Heart left ventricle (tissue), 16 donors: ENCODE measurements at regions not wholly inside any gene's neighbourhood (a gene's known extent, or its start where the extent isn't known, plus 50 kb on each side); places are given as distances from the start of the nearest gene placed in this dataset.

Source experiments
- ATAC-seq, 4 donors: fragments of 200-7000 bp; cut with Tn5 transposase; one replicate each; pipeline ENCODE4 v1.9.1; 2020 to 2022; ENCODE audit warnings: moderate library complexity in 4 of 4, mild to moderate bottlenecking in 3 of 4, moderate number of reproducible peaks in 1 of 4
- DNase-seq, 5 donors: peaks; one replicate each; pipeline ENCODE4 v3.0.0-alpha.2; 2020
- H3K27ac ChIP-seq, 12 donors: fragments of 200-600 bp; sonication (generic) in 4 of 12; one replicate each; pipeline versions ENCODE4 v1.5.0 to v1.8.0; 2016 to 2022; ENCODE audit warnings: mild to moderate bottlenecking in 2 of 12
- H3K27me3 ChIP-seq, 9 donors: fragments of 200-600 bp; sonication (generic) in 2 of 9; one replicate each; pipeline versions ENCODE4 v1.5.1 to v1.8.0; 2016 to 2022; ENCODE audit warnings: mild to moderate bottlenecking in 3 of 9
- H3K36me3 ChIP-seq, 9 donors: fragments of 200-600 bp; sonication (generic) in 2 of 9; one replicate each; pipeline versions ENCODE4 v1.5.0 to v1.8.0; 2018 to 2022; ENCODE audit warnings: mild to moderate bottlenecking in 2 of 9
- H3K4me1 ChIP-seq, 12 donors: fragments of 200-600 bp; sonication (generic) in 4 of 12; one replicate each; pipeline versions ENCODE4 v1.5.0 to v1.8.0; 2016 to 2022; ENCODE audit warnings: mild to moderate bottlenecking in 3 of 12
- H3K4me3 ChIP-seq, 12 donors: fragments of 200-600 bp; sonication (generic) in 4 of 12; one replicate each; pipeline versions ENCODE4 v1.5.0 to v1.8.0; 2017 to 2022; ENCODE audit warnings: mild to moderate bottlenecking in 9 of 12, moderate library complexity in 4 of 12
- H3K9me3 ChIP-seq, 12 donors: fragments of 200-600 bp; sonication (generic) in 4 of 12; one replicate each; pipeline versions ENCODE4 v1.5.0 to v1.8.0; 2016 to 2022; ENCODE audit warnings: mild to moderate bottlenecking in 1 of 12
- CTCF ChIP-seq, 12 donors: fragments of 200-600 bp; sonication (generic) in 4 of 12; IDR thresholded peaks; one replicate each; pipeline versions ENCODE4 v1.5.0 to v1.8.0; 2018 to 2022; ENCODE audit warnings: antibody characterized with exemption in 12 of 12, mild to moderate bottlenecking in 5 of 12
- POLR2A ChIP-seq, 2 donors: fragments of 450-650 bp; IDR thresholded peaks; one replicate each; pipeline ENCODE4 v1.6.1; 2017; ENCODE audit warnings: antibody characterized with exemption in 2 of 2, mild to moderate bottlenecking in 2 of 2, moderate library complexity in 2 of 2
- WGBS, 4 donors: extraction: QIAGEN DNeasy Blood & Tissue Kit in 2 of 4; methylation state at CpG; one replicate each; pipeline versions ENCODE4 v1.1.5 to v1.1.7; 2013 to 2018; 5-methylcytosine and 5-hydroxymethylcytosine counted together
- intact Hi-C, 10 donors: fragments of 100-400 bp; cut with DNase I; formaldehyde crosslinking; loops; one replicate each; pipeline versions ENCODE4 v1.11.1 to v1.14.2; 2022
- donor health status: ischemic (EF 13 %, LVEDD 7.1; RV severe dilation, severe dysfunction).
- donor health status: healthy with polysubstance abuse.
- donor health status: DM: no; HTN: yes; CAD: no.
- donor health status: DM: no; HTN: no; CAD: no.
- donor health status: ischemic (EF 25% LVEDD 6.9; RV normal size, moderate dysfunction).
- donor health status: ischemic (EF 25% LVEDD 5.7; RV mildly dilated, moderate dysfunction).
- donor health status: healthy.
- donor health status: DM: yes; HTN: yes; CAD: no.
- donor health status: ischemic (EF 35%, LVEDD 5.7; RV mildly dilated, moderate dysfunction).
- donor health status: nonischemic (EF 11% LVEDD 7.7; RV severe dilation, severe dysfunction).
- donor health status: DM: yes; HTN: yes; CAD: no.
- donor health status: PGD.
- donor health status: ischemic (EF 29% LVEDD 5.4; RV normal size, mild dysfunction).
- donor health status: nonischemic (EF 23%, LVEDD 6.1; RV moderate dilation, normal function).

GRCh38 chr2:58378152-58378551 lies 137.0 kb upstream of the FANCL start:
- intact Hi-C loops, result no loop called here
- DNase-seq, result no peak
- no peaks in the 10 kb centered on the region for H3K27me3 ChIP-seq
- TF ChIP-seq POLR2A (IDR thresholded peaks at IDR 0.05), result no peak
- TF ChIP-seq CTCF (IDR thresholded peaks at IDR 0.05), result no peak
- no peaks in the 10 kb centered on the region for H3K36me3 ChIP-seq
- H3K4me3 ChIP-seq, result no peak overlapping the region
- no peak for ATAC-seq
- no peaks in the 10 kb centered on the region for H3K4me1 ChIP-seq
- H3K27ac ChIP-seq, result no peak overlapping the region
- WGBS, 4 donors, result 89 to 96% (median 93%) methylated on average over 5 of the region's 5 CpGs
- peaks cover 0 to 5% (median 0%) of the 10 kb centered on the region in 12 donors for H3K9me3 ChIP-seq

GRCh38 chr2:58377181-58377580 lies 136.1 kb upstream of the FANCL start:
- Histone ChIP-seq H3K4me3 (no peak overlapping the region), H3K9me3 (peaks cover 0 to 5% (median 0%) of the 10 kb centered on the region in 12 donors), H3K4me1 (no peaks in the 10 kb centered on the region), H3K27ac (no peak overlapping the region), H3K36me3 (no peaks in the 10 kb centered on the region), H3K27me3 (no peaks in the 10 kb centered on the region)
- intact Hi-C loops, result no loop called here
- TF ChIP-seq CTCF (IDR thresholded peaks at IDR 0.05) (no peak), POLR2A (IDR thresholded peaks at IDR 0.05) (no peak)
- DNase-seq (no peak), ATAC-seq (no peak)
- 74 to 85% (median 79%) methylated on average over 1 of the region's 1 CpG for whole genome bisulfite sequencing, 4 donors

- intact Hi-C loops, result no loop called here
- no peak overlapping the region for H3K27ac ChIP-seq
- no peaks in the 10 kb centered on the region for H3K27me3 ChIP-seq
- no peak for TF ChIP-seq CTCF (IDR thresholded peaks at IDR 0.05)
- TF ChIP-seq POLR2A (IDR thresholded peaks at IDR 0.05), result no peak
- no peak overlapping the region for H3K4me3 ChIP-seq
- no peaks in the 10 kb centered on the region for H3K36me3 ChIP-seq
- no peaks in the 10 kb centered on the region for H3K4me1 ChIP-seq
- WGBS, 4 donors, result 86 to 93% (median 90%) methylated on average over 1 of the region's 1 CpG
- no peak for ATAC-seq
- H3K9me3 ChIP-seq, result peaks cover 0 to 5% (median 0%) of the 10 kb centered on the region in 12 donors
- no peak for DNase-seq
Observed at GRCh38 chr2:58376592-58376991, 135.5 kb upstream of the FANCL start.

GRCh38 chr2:58369594-58369993 lies 128.5 kb upstream of the FANCL start:
- Histone ChIP-seq H3K27me3 (no peaks in the 10 kb centered on the region), H3K27ac (no peak overlapping the region), H3K4me1 (no peaks in the 10 kb centered on the region), H3K9me3 (no peaks in the 10 kb centered on the region), H3K4me3 (no peak overlapping the region), H3K36me3 (no peaks in the 10 kb centered on the region)
- no peak for ATAC-seq
- TF ChIP-seq CTCF (IDR thresholded peaks at IDR 0.05) (no peak), POLR2A (IDR thresholded peaks at IDR 0.05) (no peak)
- WGBS, 4 donors, result 84 to 88% (median 86%) methylated on average over 2 of the region's 2 CpGs
- no peak for DNase-seq
- intact Hi-C loops, result no loop called here
